GM12873 (cell line): ENCODE measurements at regions not wholly inside any gene's neighbourhood (a gene's known extent, or its start where the extent isn't known, plus 50 kb on each side); places are given as distances from the start of the nearest gene placed in this dataset.

Experiments used
- CTCF ChIP-seq: IDR thresholded peaks from 2 replicates; pipeline ENCODE4 v1.5.1; 2012; ENCODE audit warnings: low read depth, mild to moderate bottlenecking, moderate library complexity, low read length, control low read depth; ENCODE audit not compliant: insufficient read depth; ENCODE audit errors: missing control alignments

DNA sequence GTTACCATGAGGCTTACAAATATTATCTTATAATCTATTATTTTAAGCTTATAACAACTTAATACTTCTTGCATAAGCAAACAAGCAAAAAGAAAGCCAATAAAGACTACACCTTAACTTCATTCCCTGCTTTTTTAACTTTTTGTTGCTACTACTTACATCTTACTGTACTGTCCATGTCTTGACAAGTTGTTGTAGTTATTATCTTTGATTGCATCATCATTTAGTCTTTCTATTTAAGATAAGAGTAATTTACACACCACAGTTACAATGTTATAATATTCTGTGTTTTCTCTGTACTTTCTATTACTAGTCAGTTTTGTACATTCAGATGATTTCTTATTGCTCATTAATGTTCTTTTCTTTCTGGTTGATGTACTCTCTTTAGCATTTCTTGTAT lies 346.6 kb downstream of the SMARCA1 start:
- no peak for TF ChIP-seq CTCF

DNA sequence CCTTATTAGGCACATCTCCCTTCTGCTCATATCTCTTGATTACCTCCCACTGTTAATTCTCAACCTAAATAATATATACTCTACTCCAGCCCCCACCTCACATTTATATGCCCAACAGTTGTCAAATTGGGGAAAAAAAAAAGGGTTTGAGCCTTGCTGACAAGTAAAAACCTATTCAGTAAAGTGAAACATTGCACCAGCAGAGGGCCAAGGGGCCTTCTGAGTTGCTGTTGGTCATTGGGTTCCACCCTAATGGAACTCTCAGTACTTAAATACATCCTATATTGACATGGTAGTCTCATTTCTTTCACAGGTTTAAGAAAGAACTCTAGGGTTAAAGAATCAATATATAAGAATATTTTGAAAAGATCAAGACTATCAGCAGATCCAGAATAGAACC lies 362.2 kb downstream of the SMARCA1 start:
- TF ChIP-seq CTCF: no peak

GRCh38 chrX:129158505-129158904 lies 364.8 kb downstream of the SMARCA1 start:
- no peak for TF ChIP-seq CTCF

- TF ChIP-seq CTCF: no peak
These were observed 377.4 kb downstream of the SMARCA1 start for GRCh38 chrX:129145840-129146272.

DNA sequence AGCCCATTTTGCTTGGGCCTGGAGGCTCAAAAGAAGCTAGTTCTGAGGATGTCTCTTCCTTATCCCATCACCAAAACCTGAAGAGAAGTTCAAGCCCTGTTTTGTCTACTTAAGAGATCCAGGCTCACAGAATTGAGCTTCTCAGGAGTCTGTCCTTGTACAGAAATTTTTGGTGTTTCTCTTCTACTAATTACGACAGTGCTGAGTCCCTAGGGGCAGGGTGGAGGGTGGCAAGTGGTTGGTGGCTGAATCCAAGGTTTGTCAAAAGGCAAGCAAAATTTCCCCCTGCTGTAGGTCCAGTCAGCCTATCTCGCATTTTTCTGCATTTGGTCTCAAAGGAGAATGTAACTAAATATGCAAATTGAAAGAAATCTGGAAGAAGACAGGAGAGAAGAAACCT lies 377.9 kb downstream of the SMARCA1 start:
- TF ChIP-seq CTCF: no peak

- no peak for TF ChIP-seq CTCF
These were observed 378.9 kb downstream of the SMARCA1 start for GRCh38 chrX:129144172-129145038.

GRCh38 chrX:129139837-129140598 lies 383.3 kb downstream of the SMARCA1 start:
- no peak for TF ChIP-seq CTCF
